Neural progenitor cell (in vitro differentiated cells): ENCODE measurements at regions not wholly inside any gene's neighbourhood (a gene's known extent, or its start where the extent isn't known, plus 50 kb on each side); places are given as distances from the start of the nearest gene placed in this dataset.

Experiments used
- CTCF ChIP-seq: fragments of 200-600 bp; sonication (generic); IDR thresholded peaks from 2 replicates; pipeline ENCODE4 v1.5.1; 2017; ENCODE audit warnings: antibody characterized with exemption, mild to moderate bottlenecking
- EZH2 ChIP-seq: fragments of 200-600 bp; sonication (generic); IDR thresholded peaks from 2 replicates; pipeline ENCODE4 v1.6.1; 2017; ENCODE audit warnings: antibody characterized with exemption, mild to moderate bottlenecking, moderate library complexity

- TF ChIP-seq CTCF (no peak), EZH2 (no peak)
Observed at GRCh38 chr3:145760036-145760435, 400.9 kb downstream of the PLOD2 start.
